ENCODE measurements at regions not wholly inside any gene's neighbourhood (a gene's known extent, or its start where the extent isn't known, plus 50 kb on each side); places are given as distances from the start of the nearest gene placed in this dataset.

DNA sequence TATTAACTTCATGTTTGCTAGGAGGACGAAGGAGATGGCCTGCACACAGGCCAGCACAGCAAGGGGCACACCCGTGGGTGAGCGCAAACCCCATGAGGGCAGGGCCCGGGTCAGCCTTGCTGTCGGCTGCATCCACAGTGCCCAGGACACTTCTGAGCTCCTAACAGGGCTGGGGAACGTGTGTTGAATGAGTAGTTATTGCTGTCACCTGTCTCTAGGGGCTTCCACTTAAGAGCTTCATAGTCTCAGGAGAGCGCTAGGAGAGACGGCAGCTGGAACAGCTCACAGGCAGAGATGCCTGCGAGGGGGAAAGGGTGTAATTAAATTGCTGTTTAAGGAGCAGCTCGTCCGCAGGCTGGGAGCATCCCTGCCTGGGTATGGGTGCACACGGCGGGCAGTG, 91.4 kb upstream of the NEURL1B start:
- TF ChIP-seq REST (IDR thresholded peaks at IDR 0.05; ENCODE audit: low read depth, low read length) (no peak), EP300 (IDR thresholded peaks at IDR 0.05; ENCODE audit: borderline replicate concordance in 1 of 2, control insufficient read depth in 1 of 2, low read depth in 2 of 2, low read length in 2 of 2) (no peak), HCFC1 (IDR thresholded peaks at IDR 0.05; ENCODE audit: low read length) (no peak)

Measured in GM12878 (cell line).